ENCODE measurements at regions not wholly inside any gene's neighbourhood (a gene's known extent, or its start where the extent isn't known, plus 50 kb on each side); places are given as distances from the start of the nearest gene placed in this dataset.
A peak's percentile ranks its signal among the peaks of the same experiment; 100 is the strongest.

DNA sequence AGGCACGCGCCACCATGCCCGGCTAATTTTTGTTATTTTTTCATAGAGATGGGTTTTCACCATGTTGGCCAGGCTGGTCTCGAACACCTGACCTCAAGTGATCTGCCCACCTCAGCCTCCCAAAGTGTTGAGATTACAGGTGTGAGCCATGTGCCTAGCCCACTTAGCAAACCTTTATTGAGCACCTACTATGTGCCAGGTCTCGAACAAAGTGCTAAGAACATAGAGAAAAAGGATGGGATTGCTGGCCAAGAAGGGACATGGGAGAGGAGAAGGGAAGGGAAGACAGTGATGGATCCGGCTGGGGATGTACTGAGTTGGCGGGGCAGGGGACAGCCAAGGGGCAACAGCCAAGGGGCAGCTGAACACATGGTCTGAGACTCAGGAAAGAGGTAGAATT lies 55.6 kb upstream of the RPL11 start:
- Histone ChIP-seq H3K79me2 (ENCODE audit: low read length) (no peaks in the 10 kb centered on the region), H3F3A (ENCODE audit: low read length, unreplicated experiment) (no peaks in the 10 kb centered on the region), H2AFZ (ENCODE audit: low read length) (no peak overlapping the region), H3K9me2 (replicated peaks; ENCODE audit: low read length) (no peaks in the 10 kb centered on the region), H3K4me2 (ENCODE audit: low read length) (no peak overlapping the region), H3K4me3 (ENCODE audit: low read length) (no peak overlapping the region), H3K4me1 (ENCODE audit: insufficient read depth, low read length) (0 out of 2 replicates have a peak, but pooled peaks cover 4% of the 10 kb centered on the region), H4K20me1 (ENCODE audit: low read length) (no peaks in the 10 kb centered on the region), H3K27ac (ENCODE audit: low read length) (no peak overlapping the region), H3K27me3 (ENCODE audit: low read length) (no peaks in the 10 kb centered on the region), H3K36me3 (ENCODE audit: low read depth, low read length) (no peaks in the 10 kb centered on the region), H3K9ac (ENCODE audit: low read length) (no peak overlapping the region), H3K9me3 (ENCODE audit: low read length) (no peaks in the 10 kb centered on the region)
- ChIA-PET POLR2A (ENCODE audit: unreplicated experiment) (no interaction called here), CTCF (no interaction called here)
- DNase-seq = no peak
- TF ChIP-seq EZH2phosphoT487 (IDR thresholded peaks at IDR 0.05; ENCODE audit: borderline replicate concordance, low read length) (no peak), EZH2 (IDR thresholded peaks at IDR 0.05; ENCODE audit: low read length, unreplicated experiment) (no peak)
- TF ChIP-seq, protein P1, sequence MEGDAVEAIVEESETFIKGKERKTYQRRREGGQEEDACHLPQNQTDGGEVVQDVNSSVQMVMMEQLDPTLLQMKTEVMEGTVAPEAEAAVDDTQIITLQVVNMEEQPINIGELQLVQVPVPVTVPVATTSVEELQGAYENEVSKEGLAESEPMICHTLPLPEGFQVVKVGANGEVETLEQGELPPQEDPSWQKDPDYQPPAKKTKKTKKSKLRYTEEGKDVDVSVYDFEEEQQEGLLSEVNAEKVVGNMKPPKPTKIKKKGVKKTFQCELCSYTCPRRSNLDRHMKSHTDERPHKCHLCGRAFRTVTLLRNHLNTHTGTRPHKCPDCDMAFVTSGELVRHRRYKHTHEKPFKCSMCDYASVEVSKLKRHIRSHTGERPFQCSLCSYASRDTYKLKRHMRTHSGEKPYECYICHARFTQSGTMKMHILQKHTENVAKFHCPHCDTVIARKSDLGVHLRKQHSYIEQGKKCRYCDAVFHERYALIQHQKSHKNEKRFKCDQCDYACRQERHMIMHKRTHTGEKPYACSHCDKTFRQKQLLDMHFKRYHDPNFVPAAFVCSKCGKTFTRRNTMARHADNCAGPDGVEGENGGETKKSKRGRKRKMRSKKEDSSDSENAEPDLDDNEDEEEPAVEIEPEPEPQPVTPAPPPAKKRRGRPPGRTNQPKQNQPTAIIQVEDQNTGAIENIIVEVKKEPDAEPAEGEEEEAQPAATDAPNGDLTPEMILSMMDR (conservative IDR thresholded peaks at IDR 0.05; ENCODE audit: low read depth, low read length) = no peak
- no peak for ATAC-seq
- BruUV-seq (replicated peaks) = no TSS peak
- intact Hi-C loops (cut with micrococcal nuclease) = loop anchor here (2.0 to 5.0 kb wide), 2 partner anchors 79 to 139 kb away; partner anchors contain the start of gene ID3

DNA sequence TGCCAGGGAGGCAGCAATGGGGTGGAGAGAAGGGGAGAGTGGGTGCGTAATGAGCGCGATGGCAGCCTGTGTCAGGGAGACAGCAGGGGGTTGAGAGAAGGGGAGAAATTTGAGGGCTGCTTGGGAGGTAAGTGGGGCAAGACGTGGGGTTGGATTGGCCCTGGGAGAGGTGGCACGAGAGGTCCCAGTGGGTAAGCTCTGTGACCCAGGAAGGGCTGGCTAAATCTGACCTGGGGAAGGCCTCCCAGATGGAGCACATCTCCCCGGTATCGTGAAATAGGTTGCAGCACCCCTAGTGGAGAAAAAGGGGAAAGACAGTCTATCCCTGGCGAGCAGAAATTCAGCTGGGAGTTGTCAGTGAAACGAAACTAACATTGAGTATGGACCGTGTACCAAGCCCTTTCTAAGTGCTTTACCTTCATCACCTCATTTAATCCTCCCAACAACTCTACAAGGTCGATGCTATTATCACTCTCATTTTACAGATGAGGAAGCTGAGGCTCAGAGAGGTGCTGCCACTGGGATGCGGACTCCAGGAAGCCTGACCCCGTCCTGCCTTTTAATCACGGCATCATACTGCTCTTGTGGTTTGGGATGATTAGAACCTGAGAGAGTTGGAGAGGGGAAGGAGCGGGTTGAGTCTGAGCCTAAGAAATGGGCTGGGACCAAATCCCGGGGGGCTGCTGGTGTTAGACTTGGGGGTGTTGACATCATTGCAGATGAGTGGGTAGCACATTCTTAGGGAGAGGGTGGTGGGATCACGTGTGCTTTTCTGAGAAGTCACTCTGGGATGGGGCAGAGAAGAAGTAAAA lies 56.6 kb upstream of the RPL11 start:
- H3K79me2 ChIP-seq (ENCODE audit: low read length) = no peaks in the 10 kb centered on the region
- no peaks in the 10 kb centered on the region for H3K36me3 ChIP-seq (ENCODE audit: low read depth, low read length)
- DNase-seq (peak; percentile 76), ATAC-seq (peak; percentile 72)
- H3K27me3 ChIP-seq (ENCODE audit: low read length) = no peaks in the 10 kb centered on the region
- H3K4me3 ChIP-seq (ENCODE audit: low read length) = peak overlapping the region; percentile 73
- TF ChIP-seq EZH2 (IDR thresholded peaks at IDR 0.05; ENCODE audit: low read length, unreplicated experiment) = no peak
- TF ChIP-seq, protein P1 (conservative IDR thresholded peaks at IDR 0.05; ENCODE audit: low read depth, low read length) = peak; percentile 82
- no peaks in the 10 kb centered on the region for H3F3A ChIP-seq (ENCODE audit: low read length, unreplicated experiment)
- H3K4me1 ChIP-seq (ENCODE audit: insufficient read depth, low read length) = 0 out of 2 replicates have a peak, but pooled peaks cover 4% of the 10 kb centered on the region
- POLR2A ChIA-PET (ENCODE audit: unreplicated experiment) = interaction anchor here (1.0 kb wide), 1 partner anchor 80 kb away, joined by 4 read pairs; no protein-coding TSS in a partner anchor
- H3K9me3 ChIP-seq (ENCODE audit: low read length) = no peaks in the 10 kb centered on the region
- no TSS peak for BruUV-seq (replicated peaks)
- H3K4me2 ChIP-seq (ENCODE audit: low read length) = peak overlapping the region; percentile 88
- CTCF ChIA-PET = interaction anchor here (0.5 to 1.5 kb wide), 8 partner anchors 58 to 466 kb away, joined by 3 to 8 read pairs (median 4); partner anchors contain the start of gene ID3
- H4K20me1 ChIP-seq (ENCODE audit: low read length) = no peaks in the 10 kb centered on the region
- H3K27ac ChIP-seq (ENCODE audit: low read length) = no peak overlapping the region
- peak overlapping the region; percentile 94 for H2AFZ ChIP-seq (ENCODE audit: low read length)
- intact Hi-C loops (cut with micrococcal nuclease) = loop anchor here (5.0 kb wide), 1 partner anchor 78 kb away; the partner anchor contains the start of gene ID3
- H3K9me2 ChIP-seq (replicated peaks; ENCODE audit: low read length) = no peaks in the 10 kb centered on the region
- peak overlapping the region; percentile 15 for H3K9ac ChIP-seq (ENCODE audit: low read length)

DNA sequence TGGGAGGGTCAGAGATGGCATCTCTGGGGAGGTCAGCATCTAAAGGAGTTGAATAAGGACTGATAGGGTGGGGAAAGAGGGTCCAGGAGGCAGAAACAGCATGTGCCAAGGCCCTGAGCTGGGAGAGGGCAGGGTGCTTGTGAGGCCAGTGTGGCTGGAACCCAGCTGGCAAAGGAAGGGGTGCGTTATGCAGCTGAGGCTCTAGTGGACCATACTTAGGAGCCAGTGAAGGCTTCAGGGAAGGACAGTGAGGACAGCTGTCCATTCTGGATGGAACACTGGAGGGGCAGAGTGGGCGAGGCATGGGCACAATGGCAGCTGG lies 57.1 kb upstream of the RPL11 start:
- TF ChIP-seq EZH2phosphoT487 (IDR thresholded peaks at IDR 0.05; ENCODE audit: borderline replicate concordance, low read length) (no peak), EZH2 (IDR thresholded peaks at IDR 0.05; ENCODE audit: low read length, unreplicated experiment) (no peak)
- TF ChIP-seq, protein P1 (conservative IDR thresholded peaks at IDR 0.05; ENCODE audit: low read depth, low read length) = no peak
- DNase-seq (no peak), ATAC-seq (no peak)
- POLR2A ChIA-PET (ENCODE audit: unreplicated experiment) = interaction anchor here (1.0 kb wide), 1 partner anchor 80 kb away, joined by 4 read pairs; no protein-coding TSS in a partner anchor
- Histone ChIP-seq H3K27ac (ENCODE audit: low read length) (no peak overlapping the region), H3K9me3 (ENCODE audit: low read length) (no peaks in the 10 kb centered on the region), H3K4me3 (ENCODE audit: low read length) (no peak overlapping the region), H3K9me2 (replicated peaks; ENCODE audit: low read length) (no peaks in the 10 kb centered on the region), H3K36me3 (ENCODE audit: low read depth, low read length) (no peaks in the 10 kb centered on the region), H3K4me1 (ENCODE audit: insufficient read depth, low read length) (0 out of 2 replicates have a peak, but pooled peaks cover 4% of the 10 kb centered on the region), H4K20me1 (ENCODE audit: low read length) (no peaks in the 10 kb centered on the region), H2AFZ (ENCODE audit: low read length) (peak overlapping the region; percentile 94), H3K9ac (ENCODE audit: low read length) (no peak overlapping the region), H3K79me2 (ENCODE audit: low read length) (no peaks in the 10 kb centered on the region), H3F3A (ENCODE audit: low read length, unreplicated experiment) (no peaks in the 10 kb centered on the region), H3K27me3 (ENCODE audit: low read length) (no peaks in the 10 kb centered on the region), H3K4me2 (ENCODE audit: low read length) (no peak overlapping the region)
- CTCF ChIA-PET = interaction anchor here (0.6 to 1.5 kb wide), 5 partner anchors 57 to 277 kb away, joined by 3 to 8 read pairs (median 3); partner anchors contain the start of gene ID3
- intact Hi-C loops (cut with micrococcal nuclease) = no loop called here
- BruUV-seq (replicated peaks) = no TSS peak

All from PC-3 (cell line).